Neuronal stem cell (in vitro differentiated cells): ENCODE measurements at regions not wholly inside any gene's neighbourhood (a gene's known extent, or its start where the extent isn't known, plus 50 kb on each side); places are given as distances from the start of the nearest gene placed in this dataset.

Experiments
- DNase-seq: peaks from one replicate; pipeline ENCODE4 v3.0.0-alpha.2; 2013; ENCODE audit warnings: low spot score
- H2AFZ ChIP-seq: one replicate; pipeline ENCODE4 v1.6.1; 2013; ENCODE audit warnings: mild to moderate bottlenecking, low read length, inconsistent platforms
- H2AK5ac ChIP-seq: 2 replicates; pipeline ENCODE4 v1.6.1; 2013; ENCODE audit warnings: low read depth, mild to moderate bottlenecking, inconsistent platforms, low read length, moderate library complexity, mixed read lengths
- H2BK120ac ChIP-seq: 2 replicates; pipeline ENCODE4 v1.6.1; 2013; ENCODE audit warnings: low read depth, mild to moderate bottlenecking, inconsistent platforms, low read length, moderate library complexity, mixed read lengths
- H2BK12ac ChIP-seq: one replicate; pipeline ENCODE4 v1.6.1; 2013; ENCODE audit warnings: low read length, inconsistent platforms
- H2BK15ac ChIP-seq: 2 replicates; pipeline ENCODE4 v1.6.1; 2013; ENCODE audit warnings: mild to moderate bottlenecking, low read length, inconsistent platforms, mixed read lengths
- H2BK5ac ChIP-seq: one replicate; pipeline ENCODE4 v1.6.1; 2013; ENCODE audit warnings: inconsistent platforms, mild to moderate bottlenecking, low read length, moderate library complexity
- H3K14ac ChIP-seq: one replicate; pipeline ENCODE4 v1.6.1; 2013; ENCODE audit warnings: low read length, inconsistent platforms
- H3K18ac ChIP-seq: 2 replicates; pipeline ENCODE4 v1.6.1; 2013; ENCODE audit warnings: low read length, inconsistent platforms
- H3K23ac ChIP-seq: 2 replicates; pipeline ENCODE4 v1.6.1; 2013; ENCODE audit warnings: low read depth, mild to moderate bottlenecking, mixed read lengths, low read length, inconsistent platforms; ENCODE audit not compliant: poor library complexity
- H3K27ac ChIP-seq: replicated peaks from 3 replicates; pipeline ENCODE4 v1.5.1; 2013; ENCODE audit warnings: low read length, inconsistent platforms
- H3K27me3 ChIP-seq, 3 experiments: 2 replicates each; pipeline ENCODE4 v1.6.1; 2013; ENCODE audit warnings: low read length in 3 of 3, mild to moderate bottlenecking in 2 of 3, inconsistent platforms in 1 of 3, low read depth in 1 of 3, mixed read lengths in 1 of 3, moderate library complexity in 1 of 3; ENCODE audit not compliant: control insufficient read depth in 3 of 3, insufficient read depth in 3 of 3
- H3K36me3 ChIP-seq, 2 donors: replicated peaks in 1 of 2; 2 replicates each; pipeline ENCODE4 v1.6.1; 2013; ENCODE audit warnings: low read length in 2 of 2; ENCODE audit not compliant: control insufficient read depth in 2 of 2, insufficient read depth in 2 of 2
- H3K4ac ChIP-seq: 2 replicates; pipeline ENCODE4 v1.6.1; 2013; ENCODE audit warnings: inconsistent platforms, mild to moderate bottlenecking, low read length, moderate library complexity
- H3K4me1 ChIP-seq, 2 donors: 1 replicate in 1 of 2; 2 replicates in 1 of 2; pipeline ENCODE4 v1.6.1; 2013; ENCODE audit warnings: low read length in 2 of 2, low read depth in 1 of 2; ENCODE audit not compliant: control insufficient read depth in 2 of 2, insufficient read depth in 1 of 2
- H3K4me2 ChIP-seq: one replicate; pipeline ENCODE4 v1.6.1; 2013; ENCODE audit warnings: mild to moderate bottlenecking, low read length, inconsistent platforms; ENCODE audit not compliant: insufficient read depth, poor library complexity, severe bottlenecking
- H3K4me3 ChIP-seq, 2 donors: 2 replicates each; pipeline ENCODE4 v1.5.1; 2013; ENCODE audit warnings: low read length in 2 of 2, mild to moderate bottlenecking in 2 of 2, inconsistent platforms in 1 of 2, moderate library complexity in 1 of 2
- H3K79me1 ChIP-seq: one replicate; pipeline ENCODE4 v1.6.1; 2013; ENCODE audit warnings: low read depth, mild to moderate bottlenecking, inconsistent platforms, low read length, moderate library complexity
- H3K9ac ChIP-seq: one replicate; pipeline ENCODE4 v1.6.1; 2013; ENCODE audit warnings: mild to moderate bottlenecking, low read depth, low read length, inconsistent platforms; ENCODE audit not compliant: poor library complexity
- H3K9me3 ChIP-seq, 2 donors: replicated peaks in 1 of 2; 2 replicates each; pipeline versions ENCODE3 to v1.6.1; 2013; ENCODE audit warnings: low read length in 2 of 2, mild to moderate bottlenecking in 2 of 2, inconsistent platforms in 1 of 2, low read depth in 1 of 2, mixed read lengths in 1 of 2, moderate library complexity in 1 of 2; ENCODE audit not compliant: control insufficient read depth in 2 of 2, insufficient read depth in 1 of 2
- H4K8ac ChIP-seq: one replicate; pipeline ENCODE4 v1.6.1; 2013; ENCODE audit warnings: low read depth, mild to moderate bottlenecking, inconsistent platforms, low read length, moderate library complexity
- H4K91ac ChIP-seq: one replicate; pipeline ENCODE4 v1.6.1; 2013; ENCODE audit warnings: low read length, low read depth, mild to moderate bottlenecking, inconsistent platforms; ENCODE audit not compliant: poor library complexity
- WGBS, 2 donors: extraction: QIAGEN DNeasy Blood & Tissue Kit; methylation state at CpG; one replicate each; pipeline ENCODE4 v1.1.7; 2013; ENCODE audit warnings: missing lambda C conversion rate in 2 of 2, mixed read lengths in 1 of 2; ENCODE audit not compliant: insufficient read length in 2 of 2, insufficient replicate concordance in 1 of 2; ENCODE audit errors: extremely low coverage in 2 of 2; 5-methylcytosine and 5-hydroxymethylcytosine counted together

DNA sequence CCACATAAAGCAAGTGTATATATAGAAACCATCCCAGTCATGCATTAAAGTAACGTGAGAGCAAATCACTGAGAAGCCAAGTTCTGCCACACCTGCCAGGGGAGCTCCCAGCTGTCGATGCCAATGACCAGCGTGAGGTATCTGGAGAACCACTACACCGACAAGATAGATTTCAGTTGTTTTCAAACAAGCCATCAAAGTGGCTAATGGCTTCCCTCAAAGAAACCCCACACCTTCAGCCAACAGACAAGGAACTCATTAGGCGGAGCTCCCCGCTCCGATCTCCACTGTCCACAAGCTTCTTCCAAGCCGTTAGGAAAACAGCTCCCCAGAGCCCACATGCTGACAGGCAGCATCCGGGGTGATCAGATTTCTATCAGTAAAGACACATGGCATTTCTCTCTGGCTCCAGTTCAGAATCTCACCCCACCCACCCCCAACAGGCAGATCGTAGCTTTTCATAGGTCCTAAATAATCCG, 54.2 kb upstream of the SPATA12 start:
- peaks cover 0 to 4% of the 10 kb centered on the region in 2 donors for H3K9me3 ChIP-seq
- no peak overlapping the region for H3K27ac ChIP-seq
- WGBS, 2 donors = no CpG with 5 or more reads among the region's 11 CpGs
- no peaks in the 10 kb centered on the region for H3K27me3 ChIP-seq
- no peak overlapping the region for H2BK15ac ChIP-seq
- no peak overlapping the region for H2BK5ac ChIP-seq
- no peak overlapping the region for H3K4ac ChIP-seq
- no peak overlapping the region for H2AFZ ChIP-seq
- DNase-seq = no peak
- no peak overlapping the region for H3K9ac ChIP-seq
- no peaks in the 10 kb centered on the region for H3K36me3 ChIP-seq
- no peak overlapping the region for H3K4me2 ChIP-seq
- no peak overlapping the region for H3K4me3 ChIP-seq
- H4K8ac ChIP-seq = no peak overlapping the region
- no peak overlapping the region for H3K18ac ChIP-seq
- H2BK120ac ChIP-seq = no peak overlapping the region
- no peak overlapping the region for H4K91ac ChIP-seq
- H3K14ac ChIP-seq = no peak overlapping the region
- H2BK12ac ChIP-seq = no peak overlapping the region
- no peak overlapping the region for H3K23ac ChIP-seq
- no peaks in the 10 kb centered on the region for H3K79me1 ChIP-seq
- H2AK5ac ChIP-seq = no peak overlapping the region
- peaks cover 4 to 13% of the 10 kb centered on the region in 2 donors for H3K4me1 ChIP-seq

DNA sequence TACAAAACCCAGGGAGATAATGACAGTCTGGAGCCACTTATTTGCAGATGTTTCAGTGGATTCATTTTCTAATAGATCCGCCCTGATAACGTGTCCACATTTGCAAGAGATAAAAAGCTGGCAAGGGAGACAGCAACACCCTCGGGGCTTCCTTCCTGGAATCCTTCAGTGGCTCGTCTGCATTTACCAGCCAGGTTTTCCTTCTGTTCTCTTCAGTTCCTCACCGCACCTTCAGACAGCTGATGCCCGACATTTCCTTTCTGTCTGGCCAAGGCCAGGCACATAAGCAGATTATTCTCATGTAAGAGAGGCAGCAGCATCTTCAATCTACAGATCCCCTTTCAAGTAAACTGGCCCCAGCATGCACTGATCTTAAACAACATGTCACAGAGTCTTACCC, 56.2 kb upstream of the SPATA12 start:
- no CpG with 5 or more reads among the region's 6 CpGs for WGBS, 2 donors

GRCh38 chr3:57003676-57004075, 56.8 kb upstream of the SPATA12 start:
- Histone ChIP-seq H3K9ac (no peak overlapping the region), H3K9me3 (peaks cover 0 to 4% of the 10 kb centered on the region in 2 donors), H3K4me3 (no peak overlapping the region), H3K18ac (no peak overlapping the region), H3K4me2 (no peak overlapping the region), H2BK15ac (no peak overlapping the region), H2AK5ac (no peak overlapping the region), H3K4ac (no peak overlapping the region), H3K4me1 (peaks cover 4 to 13% of the 10 kb centered on the region in 2 donors), H3K27ac (no peak overlapping the region), H2BK12ac (no peak overlapping the region), H3K36me3 (no peaks in the 10 kb centered on the region), H2BK5ac (no peak overlapping the region), H2AFZ (no peak overlapping the region), H3K23ac (no peak overlapping the region), H3K27me3 (no peaks in the 10 kb centered on the region), H3K79me1 (no peaks in the 10 kb centered on the region), H3K14ac (no peak overlapping the region), H4K8ac (no peak overlapping the region), H2BK120ac (no peak overlapping the region), H4K91ac (no peak overlapping the region)
- no peak for DNase-seq
- WGBS, 2 donors = no CpG with 5 or more reads among the region's 2 CpGs

More for the DNA sequence above, 56.2 kb upstream of the SPATA12 start:
- Histone ChIP-seq H3K14ac (no peak overlapping the region), H3K4me1 (peaks cover 4 to 13% of the 10 kb centered on the region in 2 donors), H2AFZ (no peak overlapping the region), H3K4me2 (no peak overlapping the region), H3K9ac (no peak overlapping the region), H3K9me3 (peaks cover 0 to 4% of the 10 kb centered on the region in 2 donors), H3K36me3 (no peaks in the 10 kb centered on the region), H2AK5ac (no peak overlapping the region), H2BK15ac (no peak overlapping the region), H3K18ac (no peak overlapping the region), H4K91ac (no peak overlapping the region), H3K4ac (no peak overlapping the region), H3K27ac (no peak overlapping the region), H3K79me1 (no peaks in the 10 kb centered on the region), H4K8ac (no peak overlapping the region), H2BK5ac (no peak overlapping the region), H2BK120ac (no peak overlapping the region), H2BK12ac (no peak overlapping the region), H3K4me3 (no peak overlapping the region), H3K27me3 (no peaks in the 10 kb centered on the region), H3K23ac (no peak overlapping the region)
- DNase-seq = no peak

GRCh38 chr3:57001356-57001755, 59.1 kb upstream of the SPATA12 start:
- Histone ChIP-seq H3K36me3 (no peaks in the 10 kb centered on the region), H3K9me3 (peaks cover 0 to 4% of the 10 kb centered on the region in 2 donors), H3K23ac (no peak overlapping the region), H2BK5ac (no peak overlapping the region), H3K9ac (no peak overlapping the region), H3K18ac (no peak overlapping the region), H2BK15ac (no peak overlapping the region), H3K14ac (no peak overlapping the region), H4K8ac (no peak overlapping the region), H2BK120ac (no peak overlapping the region), H2AK5ac (no peak overlapping the region), H3K27ac (no peak overlapping the region), H3K4ac (no peak overlapping the region), H3K4me1 (peaks cover 0 to 3% of the 10 kb centered on the region in 2 donors), H2AFZ (no peak overlapping the region), H4K91ac (no peak overlapping the region), H3K4me3 (no peak overlapping the region), H3K79me1 (no peaks in the 10 kb centered on the region), H3K27me3 (no peaks in the 10 kb centered on the region), H3K4me2 (no peak overlapping the region), H2BK12ac (no peak overlapping the region)
- DNase-seq = no peak
- no CpG with 5 or more reads among the region's 5 CpGs for WGBS, 2 donors
